HT1080 (cell line): ENCODE measurements at regions not wholly inside any gene's neighbourhood (a gene's known extent, or its start where the extent isn't known, plus 50 kb on each side); places are given as distances from the start of the nearest gene placed in this dataset.
A peak's percentile ranks its signal among the peaks of the same experiment; 100 is the strongest.
"Not testable (repeated sequence)": the region's sequence is repeated elsewhere in the genome, so short reads cannot be mapped to it uniquely, and the experiment has no call there.

ENCODE experiments used
- DNase-seq: peaks from one replicate; pipeline ENCODE4 v3.0.0-alpha.2; 2015; ENCODE audit warnings: low read depth

- DNase-seq = not testable (repeated sequence)
These were observed 88.8 kb downstream of the KCNJ18 start for GRCh38 chr17:21780919-21781665.

GRCh38 chr17:21781666-21782024 is 89.3 kb downstream of the KCNJ18 start:
- not testable (repeated sequence) for DNase-seq

DNA sequence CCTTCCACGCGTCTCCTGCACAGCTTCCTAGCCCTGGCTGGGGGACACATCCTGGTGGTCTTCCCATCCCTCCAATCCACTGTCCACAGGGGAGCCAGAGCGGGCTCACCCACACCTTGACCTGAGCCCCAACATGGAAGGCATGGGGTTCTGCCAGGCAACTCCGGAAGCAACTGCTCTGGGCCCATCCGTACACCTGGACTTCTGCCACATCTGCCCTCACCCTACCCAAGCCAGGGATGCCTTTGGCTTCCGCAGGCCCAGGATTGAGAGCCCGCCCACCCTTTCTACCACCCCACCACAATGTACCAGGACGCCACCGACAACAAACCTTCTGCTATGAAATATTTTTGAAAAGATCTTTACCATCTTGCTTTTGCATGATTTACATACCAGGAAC is 89.8 kb downstream of the KCNJ18 start:
- not testable (repeated sequence) for DNase-seq

DNA sequence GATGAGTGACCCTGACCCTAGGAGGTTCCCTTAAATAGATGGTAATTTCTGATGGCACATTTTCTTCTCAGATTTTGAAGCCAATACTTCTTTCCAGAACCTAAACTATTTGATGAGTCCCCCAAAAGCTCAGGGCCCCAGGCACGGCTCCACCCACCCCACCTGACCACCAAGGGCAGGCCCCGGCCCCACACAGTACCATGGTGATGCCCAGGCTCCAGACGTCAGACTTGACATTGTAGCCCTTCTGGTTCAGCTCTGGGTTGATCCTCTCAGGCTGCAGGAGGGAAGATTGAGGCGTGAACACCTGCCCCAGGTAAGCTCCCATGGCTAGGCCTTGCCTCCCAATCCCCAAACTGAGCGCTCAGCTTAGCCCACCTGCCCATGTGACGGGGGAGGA is 90.3 kb downstream of the KCNJ18 start:
- DNase-seq = not testable (repeated sequence)

GRCh38 chr17:21783017-21783416 is 90.7 kb downstream of the KCNJ18 start:
- not testable (repeated sequence) for DNase-seq

DNA sequence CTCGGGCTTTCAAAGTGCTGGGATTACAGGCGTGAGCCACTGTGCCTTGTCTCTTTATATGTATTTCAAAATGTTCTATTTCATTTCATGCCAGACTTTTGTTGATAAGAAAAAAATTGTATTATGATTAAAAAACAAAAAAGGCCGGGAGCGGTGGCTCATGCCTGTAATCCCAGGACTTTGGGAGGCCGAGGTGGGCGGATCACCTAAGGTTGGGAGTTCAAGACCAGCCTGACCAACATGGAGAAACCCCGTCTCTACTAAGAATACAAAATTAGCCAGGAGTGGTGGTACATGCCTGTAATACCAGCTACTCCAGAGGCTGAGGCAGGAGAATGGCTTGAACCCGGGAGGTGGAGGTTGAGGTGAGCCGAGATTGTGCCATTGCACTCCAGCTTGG is 121.9 kb downstream of the KCNJ18 start:
- DNase-seq = not testable (repeated sequence)

- no peak for DNase-seq
These were observed 122.5 kb downstream of the KCNJ18 start for GRCh38 chr17:21814776-21815175.

DNA sequence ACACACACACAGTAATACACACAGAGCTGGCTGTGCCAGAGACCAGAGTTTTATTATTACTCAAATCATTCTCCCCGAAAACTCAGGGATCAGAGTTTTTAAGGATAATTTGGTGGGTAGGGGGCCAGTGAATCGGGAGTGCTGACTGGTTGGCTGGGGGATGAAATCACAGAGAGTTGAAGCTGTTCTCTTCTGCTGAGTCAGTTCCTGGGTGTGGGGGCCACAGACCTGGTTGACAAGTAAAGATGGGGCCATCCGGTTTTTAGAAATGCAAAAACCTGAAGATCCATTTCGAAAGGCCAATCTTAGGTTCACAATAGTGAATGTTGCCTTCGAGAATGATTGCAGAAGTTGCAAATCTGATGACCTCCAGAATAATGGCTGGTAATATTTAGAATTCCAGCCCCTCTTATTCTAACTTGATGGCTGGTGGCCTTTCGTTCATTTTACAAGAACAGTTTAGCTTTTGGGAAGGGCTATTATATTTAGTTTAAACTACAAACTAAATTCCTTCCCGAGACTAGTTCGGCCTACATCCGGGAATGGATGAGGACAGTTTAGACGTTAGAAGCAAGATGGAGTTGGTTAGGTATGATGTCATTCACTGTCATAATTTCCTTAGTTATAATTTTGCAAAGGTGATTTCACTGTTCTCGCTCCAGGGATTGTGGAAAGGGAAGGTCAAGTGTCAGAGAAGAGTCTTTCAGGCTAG is 123.2 kb downstream of the KCNJ18 start:
- peak; percentile 7 for DNase-seq

- DNase-seq = peak; percentile 4
These were observed 124.6 kb downstream of the KCNJ18 start for GRCh38 chr17:21816592-21817567.

- DNase-seq = peak; percentile 23
These were observed 125.6 kb downstream of the KCNJ18 start for GRCh38 chr17:21817791-21818364.

- DNase-seq = no peak
These were observed 130.8 kb downstream of the KCNJ18 start for GRCh38 chr17:21823090-21823489.

DNA sequence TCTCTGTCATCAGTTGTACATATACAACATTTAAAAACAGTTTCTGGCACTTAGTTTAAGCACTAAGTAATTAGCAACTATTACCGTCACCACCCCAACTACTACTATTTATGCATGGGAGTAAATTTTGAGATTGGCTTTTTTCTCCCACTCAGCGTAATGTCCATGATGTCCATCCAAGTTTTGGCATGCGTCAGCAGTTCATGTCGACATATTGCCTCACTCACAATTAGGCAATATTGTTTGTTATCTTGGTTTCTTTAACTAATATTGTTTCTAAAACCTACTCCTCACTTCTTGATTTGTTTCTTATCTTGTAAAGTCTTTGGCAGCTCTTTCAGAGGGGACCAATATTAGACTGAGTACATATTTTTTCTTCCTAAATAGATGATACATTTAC is 131.3 kb downstream of the KCNJ18 start:
- DNase-seq = no peak

- DNase-seq = no peak
These were observed 149.5 kb downstream of the KCNJ18 start for GRCh38 chr17:21841839-21842238.

- DNase-seq = no peak
These were observed 150.3 kb downstream of the KCNJ18 start for GRCh38 chr17:21842332-21843317.

DNA sequence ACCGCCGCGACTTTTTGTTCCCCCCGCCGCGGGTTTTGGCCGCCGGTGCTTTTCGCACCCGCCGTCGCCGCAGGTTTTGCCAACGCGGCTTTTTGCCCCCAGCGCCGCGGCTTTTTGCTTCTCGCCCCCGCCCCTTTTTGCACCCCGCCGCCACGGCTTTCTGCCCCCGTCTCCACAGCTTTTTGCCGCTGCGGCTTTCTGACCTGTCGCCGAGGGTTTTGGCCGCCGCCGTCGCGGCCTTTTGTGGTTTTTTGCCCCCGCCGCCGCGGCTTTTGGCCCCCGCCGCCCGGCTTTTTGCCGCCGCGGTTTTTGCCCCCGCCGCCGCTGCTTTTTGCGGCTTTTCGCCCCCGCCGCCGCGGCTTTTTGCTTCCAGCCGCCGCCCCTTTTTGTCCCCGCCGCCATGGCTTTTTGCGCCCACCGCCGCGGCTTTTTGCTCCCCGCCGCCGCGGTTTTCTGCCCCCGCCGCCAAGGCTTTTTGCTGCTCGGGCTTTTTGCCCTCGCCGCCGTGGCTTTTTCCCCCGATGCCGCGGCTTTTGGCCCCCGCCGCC is 151.1 kb downstream of the KCNJ18 start:
- no peak for DNase-seq

DNA sequence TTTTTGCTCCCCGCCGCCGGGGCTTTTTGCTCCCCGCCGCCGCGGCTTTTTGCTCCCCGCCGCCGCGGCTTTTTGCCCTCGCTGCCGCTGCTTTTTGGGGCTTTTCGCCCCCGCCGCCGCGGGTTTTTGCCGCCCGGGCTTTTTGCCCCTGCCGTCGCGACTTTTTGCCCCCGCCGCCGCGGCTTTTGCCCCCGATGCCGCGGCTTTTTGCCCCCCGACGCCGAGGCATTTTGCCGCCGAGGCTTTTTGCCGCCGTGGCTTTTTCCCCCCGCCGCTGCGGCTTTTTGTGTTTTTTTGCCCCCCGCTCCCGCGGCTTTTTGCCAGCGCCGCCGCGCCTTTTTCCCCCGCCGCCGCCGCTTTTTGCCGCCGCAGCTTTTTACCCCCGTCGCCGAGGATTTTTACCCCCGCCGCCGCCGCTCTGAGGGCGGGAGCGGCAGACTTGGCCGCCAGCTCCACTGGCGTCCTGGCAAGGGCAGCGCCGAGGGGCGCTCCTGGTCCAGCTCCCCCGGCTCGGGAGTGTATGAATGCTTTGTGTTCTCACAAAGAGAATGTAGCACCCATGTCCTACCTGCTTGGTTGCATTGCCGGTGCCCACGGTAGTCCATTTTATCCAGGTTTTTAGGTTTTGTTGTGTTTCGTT is 151.7 kb downstream of the KCNJ18 start:
- no peak for DNase-seq

- not testable (repeated sequence) for DNase-seq
These were observed 156.2 kb downstream of the KCNJ18 start for GRCh38 chr17:21848510-21848909.

DNA sequence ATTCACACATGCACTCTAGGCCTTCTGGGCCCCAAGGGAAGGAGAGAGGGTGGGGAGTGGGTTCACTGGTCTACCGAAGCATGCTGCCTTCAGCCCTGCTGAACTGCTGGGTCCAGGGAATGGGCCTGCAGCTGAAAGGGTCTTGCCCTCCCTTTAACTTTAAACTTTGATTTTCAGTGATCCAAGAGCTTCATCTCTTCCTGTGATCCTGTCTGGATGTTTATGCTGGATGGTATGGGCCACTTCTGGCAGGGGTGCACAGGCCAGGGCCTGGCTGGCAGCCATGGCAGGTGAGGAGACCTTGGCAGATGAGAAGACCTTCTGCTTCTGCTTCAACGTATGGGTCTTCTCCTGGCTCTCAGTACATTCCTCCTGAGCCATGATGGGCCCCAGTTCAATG is 156.7 kb downstream of the KCNJ18 start:
- not testable (repeated sequence) for DNase-seq

GRCh38 chr17:21850614-21851013 is 158.3 kb downstream of the KCNJ18 start:
- DNase-seq = not testable (repeated sequence)
